Globus pallidus (tissue), 1 donor: ENCODE measurements at regions not wholly inside any gene's neighbourhood (a gene's known extent, or its start where the extent isn't known, plus 50 kb on each side); places are given as distances from the start of the nearest gene placed in this dataset.
A peak's percentile ranks its signal among the peaks of the same experiment; 100 is the strongest.

Source experiments
- DNase-seq: peaks from one replicate; pipeline ENCODE4 v3.0.0-alpha.2; 2015; ENCODE audit warnings: low spot score

DNA sequence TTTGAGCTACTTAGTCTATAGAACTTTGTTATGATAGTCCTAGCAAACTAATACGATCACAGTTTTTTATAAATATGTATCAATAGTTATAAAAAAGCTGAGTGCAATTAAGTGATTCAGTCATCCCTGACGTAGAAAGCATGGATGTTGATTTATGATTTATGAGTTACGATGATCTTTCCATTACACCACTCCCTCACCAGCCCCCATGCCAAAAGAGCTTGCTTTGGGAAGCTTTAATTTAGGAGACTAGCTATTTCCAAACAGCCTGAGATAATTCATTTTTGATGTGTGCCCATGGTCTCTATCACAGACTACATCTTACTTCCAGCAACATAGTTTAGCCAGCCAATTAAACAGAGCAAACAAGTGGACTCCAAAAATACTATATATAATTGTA is 256.8 kb downstream of the GABRG2 start:
- no peak for DNase-seq

DNA sequence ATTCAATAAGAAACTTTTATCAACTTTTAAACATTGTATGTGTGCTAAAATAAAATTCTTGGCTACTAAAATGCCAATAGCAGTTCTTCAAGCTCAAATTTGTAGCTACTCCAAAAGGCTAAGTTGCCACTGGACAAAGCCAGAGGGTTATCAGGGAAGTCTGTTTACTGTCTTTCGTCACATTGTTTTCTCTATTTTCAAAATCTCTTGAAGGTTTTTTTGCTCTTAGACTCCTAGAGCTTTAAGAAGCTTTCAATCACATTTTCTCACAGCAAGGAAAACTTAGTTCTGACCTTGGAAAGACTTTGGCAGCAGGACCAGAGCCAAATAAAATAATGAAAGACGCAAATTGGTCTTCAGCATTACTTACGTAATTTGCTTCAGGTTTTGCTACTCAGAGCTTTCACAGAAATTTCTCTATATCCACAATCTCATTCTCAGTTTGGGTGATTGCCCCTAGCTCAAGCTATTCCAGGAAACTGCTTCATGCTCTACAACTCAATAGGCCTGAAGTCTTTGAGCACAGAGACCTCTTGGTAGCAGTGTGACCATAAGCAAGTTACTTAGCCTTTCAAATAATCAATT is 257.7 kb downstream of the GABRG2 start:
- DNase-seq = no peak

DNA sequence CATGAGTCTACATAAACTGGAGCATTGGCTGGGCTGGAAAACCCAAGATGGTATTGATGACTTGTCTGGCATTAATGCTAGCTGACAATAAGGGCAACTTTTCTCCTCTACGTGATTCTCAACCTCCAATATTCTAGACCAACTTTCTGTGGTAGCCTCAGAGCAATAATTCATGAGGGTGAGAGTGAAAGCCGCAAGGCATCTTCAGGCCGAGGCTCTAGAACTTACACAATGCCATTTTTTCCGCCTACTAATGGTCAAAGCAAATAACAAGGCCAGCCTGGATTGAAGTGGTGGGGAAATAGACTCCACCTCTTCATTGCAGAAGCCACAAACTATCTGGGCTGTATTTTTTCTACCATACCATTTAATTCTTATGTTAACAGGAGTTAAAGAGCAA is 267.4 kb downstream of the GABRG2 start:
- DNase-seq = no peak

GRCh38 chr5:162360373-162360931 is 292.9 kb downstream of the GABRG2 start:
- no peak for DNase-seq

DNA sequence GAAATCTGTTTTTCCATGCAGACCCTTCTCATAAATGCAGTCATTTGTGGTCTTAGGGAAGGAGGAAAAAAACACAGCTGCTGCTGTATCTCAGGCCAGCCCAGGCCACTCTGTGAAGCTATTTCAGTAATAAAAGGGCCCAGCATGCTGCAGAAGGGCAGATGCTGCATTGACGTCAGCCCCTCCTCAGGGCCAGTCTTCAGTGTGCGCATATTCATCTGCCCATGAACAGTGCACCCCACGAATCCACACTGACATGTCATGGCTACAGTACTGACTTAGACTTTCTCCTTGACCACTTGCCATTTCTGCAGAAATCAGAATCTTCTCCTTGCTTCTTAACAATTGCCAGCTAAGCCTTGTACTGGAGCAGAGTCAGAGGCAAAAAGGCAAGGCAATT is 304.7 kb downstream of the GABRG2 start:
- DNase-seq = no peak

GRCh38 chr5:162377895-162378294 is 310.3 kb downstream of the GABRG2 start:
- no peak for DNase-seq

DNA sequence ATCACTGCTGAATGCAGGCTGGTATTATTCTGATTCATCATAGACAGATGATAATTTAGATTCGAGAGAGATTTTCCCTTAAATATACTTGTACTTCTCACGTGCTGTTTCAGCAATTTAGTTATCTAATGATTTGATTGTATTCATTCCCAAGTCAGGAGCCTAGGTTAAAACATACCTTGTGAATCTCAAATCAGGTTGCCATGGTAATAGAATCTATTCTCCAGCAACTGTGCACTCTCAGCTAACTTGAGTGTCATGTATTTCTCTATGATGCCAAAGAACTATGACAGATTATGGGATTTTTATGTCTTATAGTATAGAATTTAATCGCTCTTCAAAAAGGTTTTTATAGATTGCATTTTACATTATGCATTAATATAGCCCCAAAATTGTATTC is 315.3 kb downstream of the GABRG2 start:
- DNase-seq = no peak

DNA sequence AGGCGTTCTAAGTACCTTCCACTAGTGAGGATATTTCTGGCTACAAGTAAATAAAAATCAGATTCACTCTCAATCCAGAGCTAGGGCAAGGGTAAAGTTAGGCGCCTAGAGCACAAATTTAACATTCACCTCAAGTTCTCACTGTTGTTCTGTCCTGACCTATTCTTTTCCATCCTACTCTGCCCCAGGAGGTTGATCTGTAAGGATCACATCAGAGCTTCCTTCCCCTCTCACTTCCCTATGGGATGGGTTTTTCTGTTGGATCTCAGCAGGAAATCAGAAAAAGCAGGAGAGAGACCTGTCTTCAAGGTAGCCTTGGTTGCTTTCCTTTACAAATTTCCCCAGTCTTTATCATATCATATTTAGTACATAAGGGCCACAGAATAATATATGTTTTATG is 316.7 kb downstream of the GABRG2 start:
- no peak for DNase-seq

DNA sequence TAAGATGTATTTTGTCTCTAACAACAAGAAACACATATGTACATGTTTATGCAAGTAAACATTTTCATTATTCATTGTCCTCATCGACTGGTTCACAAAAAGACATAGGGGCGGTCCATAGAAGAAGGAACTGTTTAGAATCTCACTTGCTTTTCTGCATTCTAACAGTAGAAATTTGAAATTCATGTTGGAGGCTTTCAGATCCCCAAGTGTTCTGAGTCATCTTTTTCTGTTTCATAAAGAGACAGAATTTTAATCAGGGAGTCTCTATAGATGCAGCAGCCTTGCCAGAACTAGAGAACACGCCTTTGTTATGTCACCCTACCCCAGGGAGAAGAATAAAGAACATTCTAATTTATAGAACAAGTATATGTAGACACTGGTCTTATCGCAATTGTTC is 324.3 kb downstream of the GABRG2 start:
- no peak for DNase-seq

GRCh38 chr5:162392336-162392735 is 324.8 kb downstream of the GABRG2 start:
- no peak for DNase-seq

GRCh38 chr5:162393534-162393933 is 326.0 kb downstream of the GABRG2 start:
- DNase-seq = no peak

DNA sequence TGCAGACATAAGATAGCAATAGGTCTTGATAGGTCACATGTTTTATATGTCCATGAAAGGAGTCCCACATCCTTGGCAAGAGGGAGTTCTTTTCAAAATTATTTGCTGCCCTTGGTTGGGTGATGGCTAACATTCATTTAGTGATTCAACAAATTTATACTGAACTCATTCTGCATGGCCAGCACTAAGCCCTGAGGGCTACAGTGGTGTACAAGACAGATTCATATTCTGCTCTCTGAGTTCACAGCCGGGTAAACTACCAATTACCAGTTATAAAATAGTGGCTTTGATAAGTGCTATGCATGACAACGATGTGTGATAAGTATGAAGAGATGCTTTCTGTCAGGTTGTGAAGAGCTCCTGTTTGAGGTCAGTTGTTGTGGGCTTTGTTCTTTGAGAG is 340.0 kb downstream of the GABRG2 start:
- DNase-seq = no peak

GRCh38 chr5:162410365-162410764 is 342.8 kb downstream of the GABRG2 start:
- no peak for DNase-seq

DNA sequence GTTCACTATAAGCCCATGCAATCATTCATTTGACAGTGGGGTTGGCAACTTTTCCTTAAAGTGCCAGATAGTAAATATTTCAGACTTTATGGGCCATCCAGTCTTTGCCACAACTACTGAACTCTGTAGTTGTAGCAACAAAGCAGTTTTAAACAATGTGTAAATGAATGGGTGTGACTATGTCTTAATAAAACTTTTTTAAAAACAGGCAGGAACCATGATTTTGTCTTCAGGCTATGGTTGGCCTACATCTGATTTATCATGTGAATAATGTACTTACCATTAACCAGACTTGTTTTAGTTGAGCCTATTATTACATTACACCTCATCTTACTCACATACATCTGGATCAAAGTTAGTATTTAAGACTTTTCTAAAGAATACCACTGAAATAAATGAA is 361.6 kb downstream of the GABRG2 start:
- no peak for DNase-seq

GRCh38 chr5:162434281-162434680 is 366.7 kb downstream of the GABRG2 start:
- no peak for DNase-seq

GRCh38 chr5:162436055-162436454 is 368.5 kb downstream of the GABRG2 start:
- no peak for DNase-seq

GRCh38 chr5:162444129-162444762 is 376.7 kb downstream of the GABRG2 start:
- no peak for DNase-seq

GRCh38 chr5:162456086-162456485 is 388.5 kb downstream of the GABRG2 start:
- no peak for DNase-seq

DNA sequence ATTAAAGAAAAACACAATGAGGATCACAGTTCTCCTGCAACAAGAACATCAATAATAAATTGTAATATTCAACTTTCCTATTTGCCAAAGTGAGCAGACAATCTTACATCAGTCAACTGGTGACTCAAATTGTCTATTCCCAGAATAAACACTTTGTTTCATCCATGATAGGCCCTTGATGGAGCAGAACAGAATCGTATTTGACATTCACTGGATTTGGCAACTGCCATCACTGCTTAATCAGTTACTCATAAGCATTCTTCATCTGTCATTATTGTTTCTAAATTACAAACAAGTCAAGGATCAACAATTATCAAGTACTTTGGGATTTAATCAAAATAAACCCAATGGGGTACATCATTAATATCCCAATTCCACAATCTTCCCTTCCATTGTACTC is 398.4 kb downstream of the GABRG2 start:
- DNase-seq = no peak

GRCh38 chr5:162473041-162473714 is 405.6 kb downstream of the GABRG2 start:
- peak; percentile 35 for DNase-seq

- DNase-seq = no peak
These were observed 406.7 kb downstream of the GABRG2 start for GRCh38 chr5:162474239-162474638.

DNA sequence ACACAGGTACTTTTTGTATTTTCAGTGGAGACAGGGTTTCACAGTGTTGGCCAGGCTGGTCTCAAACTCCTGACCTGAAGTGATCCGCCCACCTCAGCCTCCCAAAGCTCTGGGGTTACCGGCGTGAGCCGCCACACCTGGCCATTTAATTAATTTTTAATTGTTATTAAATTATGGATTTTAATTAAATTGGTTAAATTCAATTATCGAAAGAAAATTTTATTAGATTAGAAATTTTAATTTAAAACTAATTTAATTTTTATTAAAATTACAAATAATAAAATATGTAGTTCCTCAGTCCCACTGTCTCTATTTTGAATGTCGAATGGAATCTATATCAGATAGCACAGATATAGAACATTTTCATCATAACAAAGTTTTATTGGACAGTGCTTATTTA is 416.5 kb downstream of the GABRG2 start:
- no peak for DNase-seq

GRCh38 chr5:162484986-162485385 is 417.4 kb downstream of the GABRG2 start:
- no peak for DNase-seq
